NCI-H526 (cell line): ENCODE measurements at regions not wholly inside any gene's neighbourhood (a gene's known extent, or its start where the extent isn't known, plus 50 kb on each side); places are given as distances from the start of the nearest gene placed in this dataset.
"Not testable (repeated sequence)": the region's sequence is repeated elsewhere in the genome, so short reads cannot be mapped to it uniquely, and the experiment has no call there.

Source experiments
- DNase-seq, 2 experiments: peaks; one replicate each; lab custom pipeline; 2025; lab: John Stamatoyannopoulos, UW

DNA sequence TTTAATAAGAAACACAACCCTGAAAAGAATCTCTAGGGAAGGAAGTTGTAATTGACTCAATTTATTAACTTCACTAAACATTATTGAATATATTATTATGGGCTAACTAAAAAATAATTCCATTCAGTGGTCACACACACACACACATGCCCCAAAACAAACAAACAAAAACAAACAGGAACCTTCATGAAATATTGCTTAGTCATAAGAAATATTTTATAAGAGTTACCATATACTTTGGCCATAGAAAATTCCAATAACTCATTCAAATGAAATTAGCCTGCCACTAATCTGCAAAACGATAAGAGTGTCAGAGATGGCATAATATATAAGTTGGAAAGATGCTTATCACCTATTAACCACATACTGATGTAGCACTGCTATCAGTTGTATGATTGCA lies 268.4 kb upstream of the AMIGO2 start:
- DNase-seq = no peak

DNA sequence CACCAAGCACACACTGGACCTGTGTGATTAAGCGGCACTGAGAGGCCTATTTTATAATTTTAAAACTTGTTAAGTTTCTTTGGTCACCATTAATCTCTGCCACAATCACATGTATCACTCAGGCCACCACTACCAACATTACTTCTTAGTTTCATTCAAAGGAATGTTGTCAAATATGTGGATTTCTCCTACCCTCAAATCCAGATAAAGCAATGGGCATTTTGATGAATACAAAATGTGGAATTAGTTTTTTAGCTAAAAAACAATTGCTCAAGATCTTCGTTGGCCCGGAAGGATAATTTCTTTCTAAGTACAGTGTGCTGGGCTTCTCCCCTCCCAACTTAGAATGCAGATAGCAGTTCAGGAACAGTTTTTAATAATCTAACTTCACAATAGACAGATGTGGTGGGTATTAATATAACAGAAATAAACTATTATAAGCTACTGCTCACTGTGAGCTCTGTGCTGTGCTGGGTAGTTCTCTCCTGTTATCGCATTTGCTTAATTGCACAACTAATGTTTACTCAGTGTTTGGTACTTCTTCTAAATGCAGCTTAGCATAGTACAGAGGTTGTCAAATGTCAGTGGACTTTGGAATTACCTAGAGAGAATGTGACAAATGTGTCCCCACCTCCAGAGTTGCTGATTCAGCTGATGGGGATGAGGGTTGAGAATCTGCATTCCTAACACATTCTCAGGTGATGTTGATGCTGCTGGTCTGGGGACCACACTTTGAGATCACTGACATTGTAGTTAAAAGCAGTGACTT lies 266.7 kb upstream of the AMIGO2 start:
- DNase-seq = peak; percentile 82 to 85

DNA sequence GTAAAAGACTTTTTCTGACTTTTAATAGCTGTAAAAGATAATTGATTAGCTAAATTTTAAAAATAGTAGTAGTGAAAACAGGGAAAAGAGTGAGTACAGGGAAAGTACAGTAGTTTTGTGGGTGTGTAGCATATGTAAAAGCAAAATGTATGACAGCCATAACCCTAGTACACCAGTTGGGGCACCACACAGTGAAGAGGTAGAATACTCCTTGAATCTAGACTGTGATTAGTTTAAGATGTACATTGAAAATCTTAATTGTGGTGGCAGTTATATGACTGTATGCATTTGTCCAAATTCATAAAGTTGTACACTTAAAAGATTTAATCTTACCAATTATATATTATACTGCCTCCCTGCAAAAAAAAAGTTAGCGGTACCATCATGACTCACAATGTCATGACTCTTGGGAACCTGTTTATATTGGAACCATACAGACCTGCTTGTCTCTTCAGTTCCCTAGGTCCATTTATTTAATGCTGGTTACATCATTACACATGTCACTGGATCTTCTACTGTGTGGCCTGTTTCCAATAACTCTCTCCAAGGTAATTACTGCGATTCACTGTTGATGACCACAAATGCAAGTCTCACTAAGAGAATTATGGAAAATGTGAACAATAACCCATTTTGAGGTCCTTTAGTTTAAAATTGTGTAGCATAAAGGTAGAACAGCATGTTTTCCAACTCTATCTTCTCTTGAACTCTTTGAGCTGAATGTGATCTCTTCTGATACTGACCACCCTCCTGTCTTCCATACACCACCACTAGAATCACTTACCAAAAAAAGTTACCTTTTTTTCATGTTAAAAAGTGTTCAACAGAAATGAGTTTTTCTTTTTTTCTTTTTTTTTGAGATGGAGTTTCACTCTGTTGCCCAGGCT lies 264.2 kb upstream of the AMIGO2 start:
- no peak for DNase-seq

DNA sequence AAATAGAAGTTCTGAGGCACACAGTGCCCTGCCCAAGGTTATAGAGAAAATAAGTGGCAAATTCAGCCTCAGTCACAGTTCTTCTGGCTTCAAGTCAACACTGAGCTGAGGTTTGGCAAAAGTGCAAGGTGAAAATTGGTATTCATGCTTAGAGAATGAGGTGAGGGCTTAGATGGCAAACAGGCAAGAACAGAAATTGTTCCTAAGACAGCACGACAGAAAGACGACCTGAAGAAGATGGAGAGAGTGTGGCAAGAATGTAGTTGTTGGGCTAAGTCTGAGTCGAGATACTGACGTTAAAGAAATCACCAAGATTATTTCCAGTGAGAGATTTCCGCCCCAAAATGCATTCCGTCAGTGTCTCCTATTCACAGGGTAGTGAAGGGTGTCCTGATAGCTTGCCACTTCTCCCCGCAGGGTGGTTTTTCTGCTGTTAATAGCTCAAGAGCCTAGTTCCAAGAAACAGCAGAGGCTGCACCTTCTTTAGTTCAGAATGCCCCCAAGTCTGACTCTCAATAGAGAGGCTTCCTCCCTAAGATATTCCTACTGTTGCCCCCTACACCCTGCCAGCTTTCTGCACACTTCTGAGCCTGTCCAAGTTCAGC lies 260.8 kb upstream of the AMIGO2 start:
- no peak for DNase-seq

DNA sequence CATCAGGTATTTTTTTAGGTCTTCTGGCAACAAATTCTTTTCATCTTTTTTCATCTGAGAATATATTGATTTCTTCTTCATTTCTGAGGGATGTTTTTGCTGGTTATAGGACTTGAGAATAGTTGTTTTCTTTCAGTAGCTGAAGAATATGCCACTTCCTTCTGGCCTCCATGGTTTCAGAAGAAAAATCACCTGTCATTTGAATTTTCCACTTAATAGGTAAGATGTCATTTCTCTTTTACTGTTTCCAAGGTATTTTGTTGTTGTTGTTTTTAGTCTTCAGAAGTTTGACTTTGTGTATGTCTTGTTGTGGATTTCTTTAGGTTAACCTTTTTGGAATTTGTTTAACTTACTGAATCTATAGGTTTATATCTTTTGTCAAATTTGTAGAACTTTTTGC lies 257.8 kb upstream of the AMIGO2 start:
- no peak for DNase-seq

DNA sequence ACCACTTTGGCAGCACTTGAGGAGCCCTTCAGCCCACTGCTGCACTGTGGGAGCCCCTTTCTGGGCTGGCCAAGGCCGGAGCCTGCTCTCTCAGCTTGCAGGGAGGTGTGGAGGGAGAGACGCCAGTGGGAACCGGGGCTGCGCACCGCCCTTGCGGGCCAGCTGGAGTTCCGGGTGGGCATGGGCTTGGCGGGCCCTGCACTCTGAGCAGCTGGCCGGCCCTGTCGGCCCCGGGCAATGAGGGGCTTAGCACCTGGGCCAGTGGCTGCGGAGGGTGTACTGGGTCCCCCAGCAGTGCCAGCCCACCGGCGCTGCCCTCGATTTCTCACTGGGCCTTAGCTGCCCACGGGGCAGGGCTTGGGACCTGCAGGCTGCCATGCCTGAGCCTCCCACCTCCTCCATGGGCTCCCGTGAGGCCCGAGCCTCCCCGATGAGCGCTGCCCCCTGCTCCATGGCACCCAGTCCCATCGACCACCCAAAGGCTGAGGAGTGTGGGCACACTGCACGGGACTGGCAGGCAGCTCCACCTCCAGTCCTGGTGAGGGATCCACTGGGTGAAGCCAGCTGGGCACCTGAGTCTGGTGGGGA lies 253.6 kb upstream of the AMIGO2 start:
- not testable (repeated sequence) for DNase-seq

DNA sequence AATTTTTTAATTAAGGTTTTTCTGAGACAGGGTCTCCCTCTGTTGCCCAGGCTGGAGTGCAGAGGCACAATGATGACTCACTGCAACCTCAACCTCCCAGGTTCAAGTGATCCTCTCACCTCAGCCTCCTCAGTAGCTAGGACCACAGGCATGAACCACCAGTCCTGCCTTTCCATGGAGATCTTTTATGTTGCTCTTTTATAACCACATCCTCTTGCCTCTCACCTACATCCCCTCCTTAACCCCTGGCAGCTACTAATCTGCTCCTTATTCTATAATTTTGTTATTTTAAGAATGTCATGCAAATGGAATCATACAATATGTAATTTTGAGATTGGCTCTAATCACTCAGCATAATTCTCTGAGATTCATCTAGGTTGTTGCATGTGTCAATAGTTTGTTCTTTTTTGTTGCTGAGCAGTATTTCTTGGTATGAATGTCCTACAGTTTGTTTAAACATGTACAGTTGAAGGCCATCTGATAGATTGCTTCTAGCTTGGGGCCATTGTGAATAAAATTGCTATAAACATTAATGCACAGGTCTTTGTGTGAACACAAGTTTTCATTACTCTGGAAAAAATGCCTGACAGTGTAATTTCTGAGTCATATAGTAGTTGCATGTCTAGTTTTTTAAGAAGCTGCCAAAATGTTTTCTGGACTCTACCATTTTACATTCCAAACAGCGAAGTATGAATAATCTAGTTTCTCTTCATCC lies 249.2 kb upstream of the AMIGO2 start:
- no peak for DNase-seq

DNA sequence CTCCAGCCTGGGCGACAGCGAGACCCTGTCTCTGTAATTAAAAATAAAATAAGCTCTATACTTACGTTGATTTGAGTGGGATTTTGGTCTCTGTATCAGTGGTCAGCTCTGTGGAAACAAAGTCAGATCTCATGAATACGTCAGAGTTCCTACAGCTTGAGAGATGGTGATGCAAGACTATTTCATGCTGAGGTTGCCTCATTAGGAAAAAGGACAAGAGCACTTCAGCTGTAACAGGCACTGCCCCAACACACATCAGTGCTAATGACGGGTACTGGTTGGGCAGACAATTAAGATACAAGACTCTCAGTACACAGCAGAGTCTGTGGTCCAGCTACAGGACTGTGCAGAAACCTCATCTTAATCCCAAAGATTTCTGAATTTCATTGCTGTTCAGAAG lies 246.4 kb upstream of the AMIGO2 start:
- no peak for DNase-seq

DNA sequence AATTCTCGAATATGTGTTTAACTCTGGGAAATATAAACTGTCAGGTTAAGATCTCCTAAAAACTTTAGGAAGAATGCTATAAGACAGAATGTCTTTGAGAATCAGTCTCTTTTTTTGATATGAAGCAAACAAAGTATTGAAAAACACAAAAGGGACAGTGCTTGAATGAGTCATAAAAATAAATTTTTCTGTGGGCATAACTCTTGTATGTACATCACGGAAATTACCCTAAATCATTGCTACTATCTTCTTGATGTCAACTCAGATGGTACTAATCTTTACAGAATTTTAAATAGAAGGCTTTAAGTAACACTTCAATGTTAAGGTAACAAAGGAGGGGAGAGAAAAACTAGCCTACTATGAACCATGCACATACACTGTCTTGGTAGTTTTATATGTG lies 244.0 kb upstream of the AMIGO2 start:
- no peak for DNase-seq

DNA sequence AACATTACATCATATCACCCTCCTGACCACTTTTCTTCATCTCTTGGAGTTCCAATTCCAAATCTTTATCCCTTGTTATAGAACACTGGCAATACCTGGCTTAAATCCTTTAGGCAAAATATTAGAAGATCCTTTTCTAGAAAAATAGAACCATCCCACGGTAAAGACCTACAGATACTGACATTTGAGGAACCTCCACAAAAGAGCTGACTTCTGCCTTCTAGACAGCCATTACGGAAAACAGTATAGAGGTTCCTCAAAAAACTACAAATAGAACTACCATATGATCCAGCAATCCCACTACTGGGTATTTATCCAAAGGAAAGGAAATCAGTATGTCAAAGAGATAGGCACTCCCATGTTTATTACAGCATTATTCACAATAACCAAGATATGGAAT lies 241.7 kb upstream of the AMIGO2 start:
- no peak for DNase-seq

DNA sequence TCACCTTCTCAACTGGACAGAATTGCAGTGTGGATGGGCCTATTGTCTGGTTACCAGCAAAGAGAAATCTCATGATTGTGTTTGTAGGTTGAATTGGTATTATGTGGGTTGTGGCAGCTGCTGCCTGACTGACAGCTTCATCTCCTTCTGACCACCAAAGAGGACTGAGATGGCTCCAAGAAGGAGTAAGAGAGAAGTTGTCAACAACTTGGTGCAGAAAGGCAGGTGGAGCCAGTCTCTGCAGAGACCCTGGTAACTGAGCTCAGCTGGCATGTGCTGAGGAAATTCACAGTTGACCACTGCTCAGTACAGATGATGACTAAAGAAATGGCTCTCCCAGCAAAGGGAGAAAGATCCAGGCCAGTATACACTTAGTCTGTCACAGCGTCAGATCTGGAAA lies 240.0 kb upstream of the AMIGO2 start:
- no peak for DNase-seq

DNA sequence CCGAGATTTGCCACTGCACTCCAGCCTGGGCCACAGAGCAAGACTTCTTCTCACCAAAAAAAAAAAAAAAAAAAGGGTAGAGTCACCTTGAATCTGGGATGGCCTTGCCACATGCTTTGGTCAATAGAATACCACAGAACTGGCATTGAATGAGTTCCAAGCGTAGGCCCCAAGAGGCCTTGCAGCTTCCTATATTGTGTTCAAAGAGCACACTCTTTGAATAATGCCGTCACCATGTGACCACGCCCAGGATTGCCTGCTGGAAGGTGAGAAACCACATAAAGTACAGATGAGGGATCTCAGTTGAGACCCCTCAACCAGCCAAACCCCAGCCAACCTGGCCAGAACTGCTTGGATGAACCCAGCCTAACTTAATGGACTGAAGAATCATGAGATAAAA lies 239.2 kb upstream of the AMIGO2 start:
- no peak for DNase-seq

DNA sequence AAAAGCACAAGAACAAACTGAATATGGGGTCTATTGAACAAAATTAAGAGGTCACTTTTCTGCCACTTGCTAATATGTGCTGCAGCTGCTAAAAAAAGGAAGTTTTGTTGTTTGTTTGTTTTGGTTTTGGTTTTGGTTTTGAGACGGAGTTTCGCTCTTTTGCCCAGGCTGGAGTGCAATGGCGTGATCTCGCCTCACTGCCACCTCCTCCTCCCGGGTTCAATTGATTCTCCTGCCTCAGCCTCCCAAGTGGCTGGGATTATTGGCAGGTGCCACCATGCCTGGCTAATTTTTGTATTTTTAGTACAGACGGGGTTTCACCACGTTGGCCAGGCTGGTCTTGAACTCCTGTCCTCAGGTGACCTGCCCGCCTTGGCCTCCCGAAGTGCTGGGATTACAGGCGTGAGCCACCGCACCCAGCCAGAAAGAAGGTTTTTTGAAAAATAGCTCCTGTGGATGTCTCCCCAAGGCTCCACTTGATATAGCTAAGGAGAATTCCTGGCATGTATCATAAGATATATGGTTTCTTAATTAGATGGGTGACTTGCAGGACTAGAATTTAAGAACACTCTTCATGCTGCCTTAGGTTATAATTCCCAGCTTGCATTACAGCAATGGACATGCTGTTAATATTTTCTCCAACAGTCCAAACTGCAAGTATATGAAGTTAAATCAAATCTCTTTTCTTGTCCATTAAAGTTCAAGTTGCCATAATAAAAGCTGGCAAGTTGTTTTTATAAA lies 237.6 kb upstream of the AMIGO2 start:
- DNase-seq = no peak

DNA sequence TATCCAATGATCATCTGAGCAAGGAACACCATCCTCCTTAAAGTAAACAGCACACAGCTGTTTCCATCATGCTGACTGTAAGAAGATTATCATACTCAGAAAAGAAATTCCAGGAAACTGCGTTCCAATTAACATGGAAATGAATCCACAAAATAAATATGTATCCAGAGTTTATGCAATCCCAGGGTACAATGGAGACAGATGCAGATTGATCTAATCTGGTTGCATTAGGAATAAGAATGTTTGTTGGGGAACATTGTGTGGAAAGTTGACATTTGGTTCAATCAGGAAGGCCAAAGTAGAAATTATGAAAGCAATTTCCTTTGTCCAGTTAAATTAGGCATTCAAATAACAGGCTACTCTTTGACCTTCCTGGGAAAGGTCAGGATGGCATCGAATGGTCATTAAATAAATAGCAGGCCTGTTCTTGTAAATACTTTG lies 236.9 kb upstream of the AMIGO2 start:
- no peak for DNase-seq

DNA sequence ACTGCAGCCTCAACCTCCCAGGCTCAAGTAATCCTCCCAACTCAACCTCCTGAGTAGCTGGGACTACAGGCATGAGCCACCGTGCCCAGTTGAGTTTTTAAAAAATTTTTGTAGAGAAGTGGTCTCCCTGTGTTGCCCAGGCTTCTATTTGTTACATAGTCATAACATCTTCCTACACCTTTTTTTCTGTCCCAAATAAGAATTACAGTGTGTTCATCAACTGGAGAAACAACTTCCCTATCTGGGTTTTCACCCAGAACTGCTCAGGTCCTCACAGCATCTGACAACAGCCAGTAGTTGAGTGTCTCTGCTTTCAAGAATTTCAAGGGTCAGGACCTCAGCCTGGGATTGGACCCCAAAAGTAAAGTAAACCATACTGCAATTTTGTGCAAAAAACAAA lies 235.2 kb upstream of the AMIGO2 start:
- no peak for DNase-seq

DNA sequence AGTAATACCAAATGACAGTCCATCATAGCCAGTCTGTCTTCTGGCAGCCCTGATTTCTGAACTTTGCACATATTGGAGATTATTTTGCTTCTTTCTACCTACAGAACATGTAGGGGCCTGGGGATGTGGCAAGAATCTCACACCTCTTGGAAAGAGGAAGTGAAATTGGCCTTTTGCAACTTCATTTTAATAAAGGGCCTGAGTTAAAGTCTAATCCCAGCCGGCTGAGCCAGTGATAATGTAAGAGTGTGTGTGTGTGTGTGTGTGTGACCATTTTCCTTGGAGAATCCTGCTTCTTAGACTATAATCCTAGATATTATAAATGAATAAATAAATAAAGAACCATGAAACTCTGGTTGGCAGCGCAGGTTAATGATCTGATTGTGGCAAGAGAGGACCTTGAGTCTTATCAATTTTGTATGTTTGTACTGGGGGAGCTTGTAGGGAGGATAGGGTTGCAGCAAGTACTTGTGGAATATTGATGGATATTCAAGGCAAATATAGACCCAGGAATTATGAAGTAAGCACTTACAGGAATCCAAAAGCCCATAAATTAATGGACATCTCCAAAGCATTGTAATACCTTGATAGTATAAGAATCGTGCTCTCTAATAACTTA lies 233.2 kb upstream of the AMIGO2 start:
- no peak for DNase-seq

DNA sequence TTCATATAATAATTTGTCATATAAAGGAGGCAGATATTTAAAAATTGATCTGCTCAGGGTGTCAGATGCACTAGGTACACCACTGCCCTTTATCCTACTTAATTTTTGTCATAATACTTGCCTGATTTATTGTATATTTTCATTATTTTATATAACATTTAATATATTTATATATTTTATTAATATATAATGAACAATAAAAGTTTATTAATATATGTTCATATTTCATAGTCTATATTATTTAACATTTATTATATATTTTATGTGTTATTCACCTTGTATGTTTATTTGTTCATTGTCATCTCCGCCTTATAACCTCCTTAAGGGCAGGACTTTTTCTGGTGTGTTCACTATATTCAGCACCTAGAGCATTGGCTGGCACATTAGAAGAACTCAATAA lies 232.4 kb upstream of the AMIGO2 start:
- DNase-seq = no peak

DNA sequence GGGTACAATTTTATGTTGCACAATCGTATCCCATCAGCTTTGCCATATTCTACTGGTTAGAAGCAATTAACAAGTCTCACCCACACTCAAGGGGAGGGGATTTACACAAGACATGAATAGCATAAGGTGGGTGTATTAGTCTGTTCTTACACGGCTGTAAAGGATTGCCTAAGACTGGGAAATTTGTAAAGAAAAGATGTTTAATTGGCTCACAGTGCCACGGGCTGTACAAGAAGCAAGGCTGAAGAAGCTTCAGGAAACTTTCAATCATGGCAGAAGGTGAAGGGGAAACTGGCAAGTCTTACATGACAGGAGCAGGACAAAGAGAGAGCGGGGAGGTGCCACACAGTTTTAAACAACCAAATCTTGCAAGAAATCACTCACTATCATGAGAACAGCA lies 231.8 kb upstream of the AMIGO2 start:
- DNase-seq = no peak

DNA sequence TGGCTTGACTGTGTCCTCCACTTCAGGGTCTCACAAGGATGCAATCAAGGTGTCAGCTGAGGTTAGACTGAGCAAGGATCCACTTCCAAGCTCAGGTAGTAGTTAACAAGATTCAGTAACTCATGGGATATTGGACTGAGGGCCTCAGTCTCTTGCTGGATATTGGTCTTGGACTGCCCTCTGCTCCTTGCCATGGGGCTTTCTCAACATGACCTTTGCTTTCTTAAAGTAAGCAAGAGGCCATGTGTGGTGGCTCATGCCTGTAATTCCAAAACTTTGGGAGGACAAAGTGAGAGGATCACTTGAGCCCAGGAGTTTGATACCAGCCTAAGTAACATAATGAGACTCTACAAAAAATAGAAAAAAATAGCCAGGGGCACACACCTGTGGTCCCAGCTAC lies 231.3 kb upstream of the AMIGO2 start:
- no peak for DNase-seq

DNA sequence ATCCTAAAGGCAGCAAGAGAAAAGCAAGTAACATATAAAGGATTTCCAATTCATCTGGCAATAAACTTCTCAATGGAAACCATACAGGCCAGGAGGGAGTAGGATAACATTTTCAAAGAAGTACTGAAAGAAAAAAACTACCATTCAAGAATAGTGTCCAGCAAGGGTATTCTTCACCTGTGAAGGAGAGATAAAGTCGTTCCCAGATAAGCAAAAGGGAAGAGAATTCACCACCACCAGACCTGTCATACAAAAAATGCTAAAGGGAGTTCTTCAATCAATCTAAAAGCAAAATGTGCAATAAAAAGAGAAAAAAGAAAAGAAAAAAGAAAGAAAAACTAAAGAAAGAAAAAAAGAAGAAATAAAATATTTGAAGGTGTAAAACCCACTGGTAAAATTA lies 228.9 kb upstream of the AMIGO2 start:
- DNase-seq = no peak
